ENCODE measurements at regions not wholly inside any gene's neighbourhood (a gene's known extent, or its start where the extent isn't known, plus 50 kb on each side); places are given as distances from the start of the nearest gene placed in this dataset.

DNA sequence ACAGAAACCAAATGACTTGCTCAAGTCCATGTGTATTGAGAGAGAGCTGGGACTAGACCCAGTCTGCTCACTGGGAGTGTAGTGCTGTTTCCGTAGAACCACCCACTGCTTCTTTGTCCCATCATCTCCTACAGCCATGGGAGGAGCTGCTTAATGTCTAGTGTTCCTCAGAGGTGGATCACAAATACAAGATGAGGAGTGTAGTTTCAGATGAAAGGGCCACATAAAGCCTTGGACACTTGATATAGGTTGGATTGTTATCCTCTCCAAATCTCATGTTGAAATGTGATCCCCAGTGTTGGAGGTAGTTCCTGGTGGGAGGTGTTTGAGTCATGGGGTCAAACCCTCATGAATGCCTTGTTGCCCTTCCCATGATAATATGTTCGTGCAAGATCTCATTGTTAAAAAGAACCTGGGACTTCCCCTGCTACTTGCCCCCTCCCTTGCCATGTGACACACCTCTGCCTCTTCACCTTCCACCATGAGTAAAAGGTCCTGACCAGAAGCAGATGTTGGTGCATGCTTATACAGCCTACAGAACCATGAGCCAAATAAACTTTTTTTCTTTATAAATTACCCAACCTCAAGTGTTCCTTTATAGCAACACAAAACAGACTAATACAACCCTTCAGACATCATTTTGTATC is 127.5 kb upstream of the DNAH14 start:
- H3K27ac ChIP-seq, result no peak overlapping the region
- no peak for DNase-seq
- H3K4me3 ChIP-seq, result no peak overlapping the region
- no peaks in the 10 kb centered on the region for H3K27me3 ChIP-seq
- H3K9me3 ChIP-seq, result no peaks in the 10 kb centered on the region
- H3K36me3 ChIP-seq, result no peaks in the 10 kb centered on the region
- in situ Hi-C loops (cut with MboI; ENCODE audit: low sequenced_read_pairs in 4 of 4), result no loop called here
- TF ChIP-seq POLR2A (IDR thresholded peaks at IDR 0.05), result no peak
- TF ChIP-seq, protein P1, sequence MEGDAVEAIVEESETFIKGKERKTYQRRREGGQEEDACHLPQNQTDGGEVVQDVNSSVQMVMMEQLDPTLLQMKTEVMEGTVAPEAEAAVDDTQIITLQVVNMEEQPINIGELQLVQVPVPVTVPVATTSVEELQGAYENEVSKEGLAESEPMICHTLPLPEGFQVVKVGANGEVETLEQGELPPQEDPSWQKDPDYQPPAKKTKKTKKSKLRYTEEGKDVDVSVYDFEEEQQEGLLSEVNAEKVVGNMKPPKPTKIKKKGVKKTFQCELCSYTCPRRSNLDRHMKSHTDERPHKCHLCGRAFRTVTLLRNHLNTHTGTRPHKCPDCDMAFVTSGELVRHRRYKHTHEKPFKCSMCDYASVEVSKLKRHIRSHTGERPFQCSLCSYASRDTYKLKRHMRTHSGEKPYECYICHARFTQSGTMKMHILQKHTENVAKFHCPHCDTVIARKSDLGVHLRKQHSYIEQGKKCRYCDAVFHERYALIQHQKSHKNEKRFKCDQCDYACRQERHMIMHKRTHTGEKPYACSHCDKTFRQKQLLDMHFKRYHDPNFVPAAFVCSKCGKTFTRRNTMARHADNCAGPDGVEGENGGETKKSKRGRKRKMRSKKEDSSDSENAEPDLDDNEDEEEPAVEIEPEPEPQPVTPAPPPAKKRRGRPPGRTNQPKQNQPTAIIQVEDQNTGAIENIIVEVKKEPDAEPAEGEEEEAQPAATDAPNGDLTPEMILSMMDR (IDR thresholded peaks at IDR 0.05 in 4 of 5, conservative IDR thresholded peaks at IDR 0.05 in 1 of 5), result no peak
- ATAC-seq, result no peak
- no peaks in the 10 kb centered on the region for H3K4me1 ChIP-seq
- intact Hi-C loops (cut with DNase I; ENCODE audit: low total_unique reads), result no loop called here

GRCh38 chr1:224802617-224803016 is 126.9 kb upstream of the DNAH14 start:
- in situ Hi-C loops (cut with MboI; ENCODE audit: low sequenced_read_pairs in 4 of 4) (no loop called here), intact Hi-C loops (cut with DNase I; ENCODE audit: low total_unique reads) (no loop called here)
- no peaks in the 10 kb centered on the region for H3K4me1 ChIP-seq
- ATAC-seq, result no peak
- no peak overlapping the region for H3K4me3 ChIP-seq
- no peak overlapping the region for H3K27ac ChIP-seq
- DNase-seq, result no peak
- H3K9me3 ChIP-seq, result no peaks in the 10 kb centered on the region
- no peaks in the 10 kb centered on the region for H3K27me3 ChIP-seq
- no peaks in the 10 kb centered on the region for H3K36me3 ChIP-seq
- TF ChIP-seq, protein P1 (IDR thresholded peaks at IDR 0.05 in 4 of 5, conservative IDR thresholded peaks at IDR 0.05 in 1 of 5), result no peak
- no peak for TF ChIP-seq POLR2A (IDR thresholded peaks at IDR 0.05)

- H3K4me1 ChIP-seq, result no peaks in the 10 kb centered on the region
- H3K27me3 ChIP-seq, result no peaks in the 10 kb centered on the region
- no peak for ATAC-seq
- in situ Hi-C loops (cut with MboI; ENCODE audit: low sequenced_read_pairs in 4 of 4), result no loop called here
- H3K27ac ChIP-seq, result no peak overlapping the region
- no peak overlapping the region for H3K4me3 ChIP-seq
- intact Hi-C loops (cut with DNase I; ENCODE audit: low total_unique reads), result no loop called here
- no peak for TF ChIP-seq POLR2A (IDR thresholded peaks at IDR 0.05)
- TF ChIP-seq, protein P1 (IDR thresholded peaks at IDR 0.05 in 4 of 5, conservative IDR thresholded peaks at IDR 0.05 in 1 of 5), result no peak
- no peaks in the 10 kb centered on the region for H3K36me3 ChIP-seq
- H3K9me3 ChIP-seq, result no peaks in the 10 kb centered on the region
- no peak for DNase-seq
Measured at GRCh38 chr1:224804220-224804619, 125.3 kb upstream of the DNAH14 start.

DNA sequence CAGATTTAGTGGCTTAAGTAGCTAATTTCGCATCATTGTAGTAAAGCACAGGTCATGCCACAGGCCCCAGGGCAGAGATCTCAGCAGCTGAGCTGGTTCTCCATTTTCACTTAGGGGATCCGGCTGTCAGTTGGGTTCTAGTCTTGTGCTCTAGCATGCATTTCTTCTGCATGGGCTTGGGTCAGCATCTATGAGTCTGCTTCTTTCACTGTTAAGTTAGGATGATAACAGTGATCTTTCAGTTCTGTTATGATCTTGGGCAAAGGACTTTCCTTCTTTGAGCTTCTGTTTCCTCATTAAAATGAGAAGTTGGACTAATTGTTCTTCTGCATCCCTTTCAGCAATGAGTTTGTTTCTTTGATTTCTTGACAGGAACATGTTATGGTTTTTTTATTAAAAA is 123.6 kb upstream of the DNAH14 start:
- no peaks in the 10 kb centered on the region for H3K36me3 ChIP-seq
- no peaks in the 10 kb centered on the region for H3K27me3 ChIP-seq
- H3K4me1 ChIP-seq, result no peaks in the 10 kb centered on the region
- DNase-seq (no peak), ATAC-seq (no peak)
- TF ChIP-seq POLR2A (IDR thresholded peaks at IDR 0.05), result no peak
- TF ChIP-seq, protein P1 (IDR thresholded peaks at IDR 0.05 in 4 of 5, conservative IDR thresholded peaks at IDR 0.05 in 1 of 5), result no peak
- no peak overlapping the region for H3K27ac ChIP-seq
- H3K4me3 ChIP-seq, result no peak overlapping the region
- intact Hi-C loops (cut with DNase I; ENCODE audit: low total_unique reads), result no loop called here
- in situ Hi-C loops (cut with MboI; ENCODE audit: low sequenced_read_pairs in 4 of 4), result no loop called here
- no peaks in the 10 kb centered on the region for H3K9me3 ChIP-seq

- Histone ChIP-seq H3K4me3 (no peak overlapping the region), H3K27ac (no peak overlapping the region), H3K4me1 (no peaks in the 10 kb centered on the region), H3K27me3 (no peaks in the 10 kb centered on the region), H3K36me3 (no peaks in the 10 kb centered on the region), H3K9me3 (no peaks in the 10 kb centered on the region)
- DNase-seq (no peak), ATAC-seq (no peak)
- in situ Hi-C loops (cut with MboI; ENCODE audit: low sequenced_read_pairs in 4 of 4), result no loop called here
- intact Hi-C loops (cut with DNase I; ENCODE audit: low total_unique reads), result no loop called here
- no peak for TF ChIP-seq POLR2A (IDR thresholded peaks at IDR 0.05)
- TF ChIP-seq, protein P1 (IDR thresholded peaks at IDR 0.05 in 4 of 5, conservative IDR thresholded peaks at IDR 0.05 in 1 of 5), result no peak
Measured at GRCh38 chr1:224809137-224809536, 120.3 kb upstream of the DNAH14 start.

Measured in gastrocnemius medialis (tissue), 4 donors.